SHP77 (cell line): ENCODE measurements at regions not wholly inside any gene's neighbourhood (a gene's known extent, or its start where the extent isn't known, plus 50 kb on each side); places are given as distances from the start of the nearest gene placed in this dataset.
"Not testable (repeated sequence)": the region's sequence is repeated elsewhere in the genome, so short reads cannot be mapped to it uniquely, and the experiment has no call there.

Experiments used
- DNase-seq, 2 experiments: peaks; one replicate each; lab custom pipeline; 2025; lab: John Stamatoyannopoulos, UW

GRCh38 chr2:53362934-53363333, 404.7 kb upstream of the CHAC2 start:
- DNase-seq, result no peak

- DNase-seq, result no peak
These were observed 411.2 kb upstream of the CHAC2 start for GRCh38 chr2:53356291-53356905.

GRCh38 chr2:53353135-53354114, 414.2 kb upstream of the CHAC2 start:
- DNase-seq, result peak; percentile 18

- DNase-seq, result no peak
These were observed 420.3 kb upstream of the CHAC2 start for GRCh38 chr2:53347269-53347668.

GRCh38 chr2:53342248-53342647, 425.4 kb upstream of the CHAC2 start:
- DNase-seq, result no peak

GRCh38 chr2:53334610-53335009, 433.0 kb upstream of the CHAC2 start:
- DNase-seq, result peak; percentile 44 to 53

GRCh38 chr2:53331667-53332066, 435.9 kb upstream of the CHAC2 start:
- no peak for DNase-seq

- no peak for DNase-seq
These were observed 449.7 kb upstream of the CHAC2 start for GRCh38 chr2:53317861-53318260.

- DNase-seq, result no peak
These were observed 452.5 kb upstream of the CHAC2 start for GRCh38 chr2:53315149-53315548.

GRCh38 chr2:53314718-53315117, 452.9 kb upstream of the CHAC2 start:
- DNase-seq, result no peak

GRCh38 chr2:53313644-53314043, 454.0 kb upstream of the CHAC2 start:
- not testable (repeated sequence) for DNase-seq

- no peak for DNase-seq
These were observed 454.9 kb upstream of the CHAC2 start for GRCh38 chr2:53312721-53313120.

- DNase-seq, result no peak
These were observed 455.4 kb upstream of the CHAC2 start for GRCh38 chr2:53312181-53312580.

- no peak for DNase-seq
These were observed 464.5 kb upstream of the CHAC2 start for GRCh38 chr2:53303012-53303578.

GRCh38 chr2:53302455-53302854, 465.1 kb upstream of the CHAC2 start:
- no peak for DNase-seq

- DNase-seq, result no peak
These were observed 478.1 kb upstream of the CHAC2 start for GRCh38 chr2:53289309-53290006.

GRCh38 chr2:53286345-53286744, 481.3 kb upstream of the CHAC2 start:
- DNase-seq, result peak; percentile 8 to 52

- no peak for DNase-seq
These were observed 491.9 kb upstream of the CHAC2 start for GRCh38 chr2:53275743-53276142.

GRCh38 chr2:53268626-53269025, 499.0 kb upstream of the CHAC2 start:
- DNase-seq, result no peak

GRCh38 chr2:53268086-53268485, 499.5 kb upstream of the CHAC2 start:
- DNase-seq, result no peak

- no peak for DNase-seq
These were observed 501.9 kb upstream of the CHAC2 start for GRCh38 chr2:53265544-53266299.

GRCh38 chr2:53260568-53260967, 507.0 kb upstream of the CHAC2 start:
- DNase-seq, result no peak
